IPS DF 19.7 (cell line): ENCODE measurements at regions not wholly inside any gene's neighbourhood (a gene's known extent, or its start where the extent isn't known, plus 50 kb on each side); places are given as distances from the start of the nearest gene placed in this dataset.

Experiments
- DNase-seq: peaks from one replicate; pipeline ENCODE4 v3.0.0-alpha.2; 2013; ENCODE audit warnings: low read depth, low spot score

GRCh38 chr20:21867353-21867752 lies 161.9 kb downstream of the PAX1 start:
- DNase-seq: no peak

GRCh38 chr20:21862956-21863355 lies 157.5 kb downstream of the PAX1 start:
- no peak for DNase-seq

- peak; percentile 52 for DNase-seq
These were observed 156.9 kb downstream of the PAX1 start for GRCh38 chr20:21862259-21862946.

GRCh38 chr20:21840991-21841390 lies 135.5 kb downstream of the PAX1 start:
- no peak for DNase-seq

GRCh38 chr20:21839982-21840381 lies 134.5 kb downstream of the PAX1 start:
- no peak for DNase-seq

- DNase-seq: no peak
These were observed 130.9 kb downstream of the PAX1 start for GRCh38 chr20:21836346-21836745.

GRCh38 chr20:21835042-21835441 lies 129.6 kb downstream of the PAX1 start:
- DNase-seq: no peak

GRCh38 chr20:21832442-21833385 lies 127.2 kb downstream of the PAX1 start:
- no peak for DNase-seq

GRCh38 chr20:21826976-21827375 lies 121.5 kb downstream of the PAX1 start:
- no peak for DNase-seq

GRCh38 chr20:21821358-21821757 lies 115.9 kb downstream of the PAX1 start:
- DNase-seq: no peak

GRCh38 chr20:21820688-21821087 lies 115.2 kb downstream of the PAX1 start:
- DNase-seq: no peak

GRCh38 chr20:21820045-21820444 lies 114.6 kb downstream of the PAX1 start:
- DNase-seq: no peak

GRCh38 chr20:21812379-21812778 lies 106.9 kb downstream of the PAX1 start:
- no peak for DNase-seq

- no peak for DNase-seq
These were observed 104.6 kb downstream of the PAX1 start for GRCh38 chr20:21809961-21810523.

- no peak for DNase-seq
These were observed 103.6 kb downstream of the PAX1 start for GRCh38 chr20:21808863-21809664.

GRCh38 chr20:21808139-21808538 lies 102.7 kb downstream of the PAX1 start:
- DNase-seq: no peak

- DNase-seq: no peak
These were observed 99.3 kb downstream of the PAX1 start for GRCh38 chr20:21804802-21805201.

GRCh38 chr20:21801193-21801592 lies 95.7 kb downstream of the PAX1 start:
- no peak for DNase-seq

- DNase-seq: no peak
These were observed 92.9 kb downstream of the PAX1 start for GRCh38 chr20:21798384-21798783.

GRCh38 chr20:21796059-21796458 lies 90.6 kb downstream of the PAX1 start:
- DNase-seq: no peak

GRCh38 chr20:21788082-21788481 lies 82.6 kb downstream of the PAX1 start:
- no peak for DNase-seq
